ENCODE measurements at regions not wholly inside any gene's neighbourhood (a gene's known extent, or its start where the extent isn't known, plus 50 kb on each side); places are given as distances from the start of the nearest gene placed in this dataset.
A peak's percentile ranks its signal among the peaks of the same experiment; 100 is the strongest.

DNA sequence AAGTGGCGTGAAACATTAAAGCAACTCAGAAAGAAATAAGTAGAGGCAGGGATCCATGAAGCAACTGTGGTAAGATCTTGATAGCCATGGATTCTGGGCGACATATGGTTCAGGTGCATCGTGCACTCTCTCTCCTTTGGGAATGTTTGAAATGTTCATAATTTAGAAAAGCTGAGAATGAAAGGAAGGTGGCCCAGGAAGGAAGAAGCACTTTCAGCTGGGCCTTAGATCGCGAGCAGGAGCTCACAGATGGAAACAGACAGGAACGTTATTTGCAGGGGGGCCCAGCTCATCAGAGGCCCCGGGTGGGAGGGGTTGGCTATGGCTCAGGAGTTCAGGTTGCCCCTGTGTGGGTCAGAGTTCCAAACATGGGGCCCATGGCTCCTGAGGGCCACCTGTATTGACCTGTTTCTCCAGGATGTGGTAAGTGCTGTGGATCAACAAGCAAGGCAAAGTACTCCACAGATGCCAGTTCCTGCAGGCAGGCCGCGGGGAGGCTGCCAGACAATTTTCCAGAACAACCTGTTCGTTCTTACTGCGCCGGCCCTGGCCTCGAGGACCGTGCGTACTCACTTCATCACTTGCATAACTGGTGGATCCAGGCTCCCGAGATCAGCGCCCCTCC is 253.2 kb downstream of the TOMM20 start:
- peak; percentile 16 for DNase-seq

DNA sequence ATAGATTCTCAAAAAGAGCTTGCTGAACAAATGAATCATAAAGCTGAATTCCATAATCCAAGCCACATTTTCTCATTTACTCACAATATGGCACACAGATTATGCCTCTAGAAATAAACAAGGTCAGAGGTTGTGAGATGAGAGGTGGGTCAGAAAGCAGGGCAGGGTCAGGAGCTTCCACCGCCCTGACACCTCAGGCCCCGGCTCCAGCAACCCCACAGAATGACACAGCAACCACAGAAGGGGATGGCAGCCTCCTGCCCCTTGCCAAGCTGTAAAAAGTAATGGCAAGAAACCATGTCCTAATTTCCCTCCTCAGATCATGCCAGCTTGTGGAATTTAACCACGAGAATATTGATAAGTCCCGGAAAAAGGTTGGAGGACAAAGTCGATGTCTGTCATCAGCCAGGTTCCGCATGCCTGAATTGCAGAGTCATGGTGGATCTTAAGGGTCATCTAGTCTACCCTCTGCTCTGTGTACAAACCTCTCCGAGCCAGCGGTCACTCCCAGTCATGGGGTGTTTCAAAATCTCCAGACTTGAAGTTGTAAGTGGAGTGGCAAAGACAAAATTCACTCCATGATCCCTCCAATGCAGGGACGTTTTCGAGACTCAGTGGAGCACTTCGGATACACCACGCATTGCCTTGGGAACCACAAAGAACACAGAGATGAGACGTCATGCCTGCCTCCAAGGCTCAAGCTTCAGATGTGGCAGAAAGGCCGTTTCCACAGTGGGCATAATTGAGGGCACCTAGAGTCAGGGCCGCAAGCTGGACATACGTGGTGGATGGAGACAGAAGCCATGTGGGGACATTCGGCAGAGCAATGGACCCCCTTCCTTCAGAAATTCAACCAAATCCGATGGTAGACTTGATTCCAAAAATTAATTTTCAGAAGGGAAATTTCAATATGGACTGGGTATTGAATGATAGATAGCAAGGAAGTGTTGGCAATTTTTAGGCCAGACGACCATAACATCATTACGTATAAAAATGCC is 254.0 kb downstream of the TOMM20 start:
- DNase-seq = peak; percentile 18

DNA sequence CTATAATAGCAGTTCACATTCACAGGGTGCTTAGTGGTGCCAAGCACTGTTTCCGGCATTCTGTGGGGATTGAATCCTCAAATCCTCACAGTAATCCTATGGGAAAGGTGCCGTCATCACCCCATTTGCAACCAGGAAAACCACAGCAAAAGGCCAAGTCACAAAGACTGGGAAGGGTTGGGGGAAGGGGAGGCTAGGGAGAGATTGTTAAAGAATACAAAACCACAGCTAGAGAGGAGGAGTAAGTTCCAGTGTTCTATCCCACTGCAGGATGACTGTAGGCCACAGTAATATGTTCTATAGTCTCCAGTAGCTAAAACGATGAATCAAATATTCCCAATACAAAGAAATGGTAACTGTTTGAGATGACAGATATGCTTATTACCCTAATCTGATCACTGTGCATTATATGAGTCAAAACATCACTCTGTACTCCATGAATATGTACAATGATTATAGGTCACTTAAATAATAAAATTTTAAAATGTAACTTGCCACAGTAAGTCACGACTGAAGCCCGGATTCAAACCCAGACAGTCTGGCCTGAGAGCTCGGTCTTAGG is 256.8 kb downstream of the TOMM20 start:
- no peak for DNase-seq

DNA sequence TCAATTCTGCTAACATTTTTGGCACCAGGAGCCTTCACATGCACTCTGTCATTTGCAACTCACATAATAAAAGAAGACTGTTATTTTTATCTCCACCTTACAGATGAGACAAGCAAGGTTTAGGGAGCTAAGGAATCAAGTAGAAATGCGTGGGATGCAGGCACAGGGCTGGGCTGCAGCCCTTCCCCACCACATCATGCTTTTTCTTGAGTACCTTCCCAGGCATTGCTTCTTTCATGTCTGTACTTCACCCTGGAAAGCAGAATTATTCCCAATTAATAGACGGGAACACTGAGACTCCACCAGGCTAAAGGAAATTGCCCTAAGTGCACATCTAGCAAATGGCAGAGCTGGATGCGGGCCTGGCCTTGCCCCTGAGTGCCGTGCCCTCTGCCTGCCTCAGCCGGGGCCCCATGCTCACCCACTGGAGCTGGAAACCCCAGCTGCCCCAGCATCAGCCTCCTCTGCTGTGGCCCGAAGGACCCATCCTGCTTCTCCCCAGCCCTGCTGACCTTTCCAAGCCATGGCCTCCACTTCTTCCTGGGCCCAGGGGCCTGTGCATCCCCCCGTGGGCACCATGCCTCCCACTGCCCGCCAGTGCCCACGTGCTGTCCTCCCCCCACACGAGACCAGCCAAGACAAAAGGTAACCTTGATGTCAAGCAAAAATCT is 257.5 kb downstream of the TOMM20 start:
- DNase-seq = no peak

DNA sequence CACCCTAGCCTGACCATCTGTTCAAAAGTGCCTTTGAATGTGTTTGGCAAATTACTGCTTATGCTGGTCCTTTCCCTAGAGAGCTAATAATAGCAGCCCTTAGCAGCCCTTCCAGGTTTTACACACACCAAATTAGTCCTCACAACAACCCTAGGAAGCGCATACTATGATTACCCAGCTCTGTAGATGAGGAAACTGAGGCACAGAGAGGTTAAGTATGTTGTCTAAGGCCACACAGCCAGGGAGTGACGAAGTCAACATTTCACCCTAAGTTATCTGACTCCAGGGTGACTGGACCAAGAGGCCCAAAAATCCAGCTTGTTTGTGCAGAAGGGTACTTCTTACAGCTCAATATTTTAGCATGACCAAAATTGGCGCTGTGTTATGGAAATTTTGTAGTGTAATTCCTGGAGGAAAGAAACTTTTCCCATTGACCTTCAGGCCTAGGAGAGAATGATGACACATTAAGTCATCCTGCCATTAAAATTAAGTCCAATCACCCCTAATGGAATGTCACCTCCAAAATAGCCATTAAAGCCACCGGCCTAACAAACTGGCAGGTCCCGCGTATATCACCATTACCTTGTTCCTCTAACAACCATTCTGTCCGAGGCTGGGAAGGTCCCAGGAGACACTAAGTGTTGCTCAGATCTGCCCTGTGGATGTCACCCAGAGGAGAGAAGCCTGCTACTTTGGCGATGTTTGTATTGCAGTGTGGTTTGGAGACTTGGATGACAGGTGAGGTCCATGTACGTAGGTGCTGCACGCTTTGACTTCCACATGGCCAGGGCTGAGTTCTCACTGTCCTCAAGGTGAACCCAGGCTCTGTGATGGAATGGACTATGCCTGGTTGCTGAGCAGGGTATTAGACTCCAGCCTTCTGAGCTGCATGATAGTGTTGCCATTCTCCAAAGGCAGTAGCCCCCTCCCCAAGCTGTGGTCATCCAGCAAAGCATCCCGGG is 258.3 kb downstream of the TOMM20 start:
- DNase-seq = no peak

DNA sequence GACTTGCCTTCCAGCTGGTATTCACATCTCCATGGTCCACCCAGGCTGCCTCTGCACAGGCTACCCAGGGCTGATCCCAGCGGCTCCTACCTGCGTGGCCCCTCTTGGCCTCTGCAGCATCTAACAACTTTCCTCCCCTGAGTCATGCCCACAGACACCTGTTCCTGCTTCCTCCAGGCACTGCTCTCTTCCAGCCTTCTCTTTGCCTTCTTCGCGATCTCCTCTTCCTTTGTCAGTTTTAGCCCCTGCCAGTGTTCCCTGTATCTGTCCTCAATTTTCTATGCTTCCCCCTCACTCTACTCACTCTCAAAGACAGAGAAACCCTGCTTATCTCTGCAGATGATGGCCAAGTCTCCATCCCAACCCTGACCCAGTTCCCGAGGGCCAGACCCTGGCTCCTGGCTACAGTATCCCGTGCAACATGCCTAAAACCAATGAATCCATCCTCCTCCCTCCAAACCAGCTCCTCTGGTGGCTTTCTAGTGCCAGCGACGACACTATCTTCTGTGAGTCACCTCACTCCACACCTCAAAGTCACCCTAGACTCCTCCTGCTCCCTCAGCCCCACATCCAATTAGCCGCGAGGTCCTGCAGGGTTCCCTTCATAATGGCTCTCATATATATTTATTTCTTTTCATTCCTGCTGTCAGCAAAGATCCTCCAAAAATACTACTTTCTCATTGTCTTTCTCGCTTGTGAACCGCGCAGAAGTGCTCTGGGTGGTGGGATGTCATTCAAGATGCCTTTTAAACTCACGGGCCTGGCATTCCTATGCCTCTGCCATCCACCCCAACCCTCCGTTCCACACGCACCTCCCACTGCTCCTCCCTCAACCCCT is 259.2 kb downstream of the TOMM20 start:
- no peak for DNase-seq

DNA sequence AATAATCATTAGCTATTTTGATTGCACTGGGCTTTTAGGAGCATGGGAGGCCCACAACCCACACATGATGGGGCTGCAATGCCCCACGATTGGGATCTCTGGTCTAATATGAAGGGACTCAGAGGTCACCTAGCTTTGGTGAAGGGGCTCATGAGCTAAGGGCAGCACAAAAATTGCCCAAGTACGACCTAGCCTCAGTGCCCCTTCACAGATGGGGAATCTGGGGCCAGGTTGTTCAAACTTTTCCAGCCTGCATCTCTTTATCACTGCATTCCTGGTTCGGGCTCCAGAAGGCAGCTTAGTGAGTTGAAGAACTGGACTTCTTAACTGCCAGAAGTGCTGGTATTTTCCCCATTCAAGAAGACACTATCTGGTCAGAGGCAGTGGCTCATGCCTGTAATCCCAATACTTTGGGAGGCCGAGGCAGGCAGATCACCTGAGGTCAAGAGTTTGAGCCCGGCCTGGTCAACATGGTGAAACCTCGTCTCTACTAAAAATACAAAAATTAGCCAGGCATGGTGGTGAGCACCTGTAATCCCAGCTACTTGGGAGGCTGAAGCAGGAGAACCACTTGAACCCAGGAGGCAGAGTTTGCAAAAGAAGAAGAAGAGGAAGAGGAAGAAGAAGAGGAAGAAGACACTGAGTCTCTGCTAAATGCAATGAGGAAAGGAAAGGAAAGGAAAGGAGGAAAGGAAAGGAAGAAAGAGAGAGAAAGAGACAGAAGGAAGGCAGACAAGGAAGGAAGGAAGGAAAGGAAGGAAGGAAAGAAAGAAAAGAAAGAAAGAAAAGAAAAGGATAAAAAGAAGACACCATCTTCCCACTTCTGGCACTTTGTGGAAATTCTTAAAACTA is 258.5 kb upstream of the IRF2BP2 start:
- DNase-seq = no peak

DNA sequence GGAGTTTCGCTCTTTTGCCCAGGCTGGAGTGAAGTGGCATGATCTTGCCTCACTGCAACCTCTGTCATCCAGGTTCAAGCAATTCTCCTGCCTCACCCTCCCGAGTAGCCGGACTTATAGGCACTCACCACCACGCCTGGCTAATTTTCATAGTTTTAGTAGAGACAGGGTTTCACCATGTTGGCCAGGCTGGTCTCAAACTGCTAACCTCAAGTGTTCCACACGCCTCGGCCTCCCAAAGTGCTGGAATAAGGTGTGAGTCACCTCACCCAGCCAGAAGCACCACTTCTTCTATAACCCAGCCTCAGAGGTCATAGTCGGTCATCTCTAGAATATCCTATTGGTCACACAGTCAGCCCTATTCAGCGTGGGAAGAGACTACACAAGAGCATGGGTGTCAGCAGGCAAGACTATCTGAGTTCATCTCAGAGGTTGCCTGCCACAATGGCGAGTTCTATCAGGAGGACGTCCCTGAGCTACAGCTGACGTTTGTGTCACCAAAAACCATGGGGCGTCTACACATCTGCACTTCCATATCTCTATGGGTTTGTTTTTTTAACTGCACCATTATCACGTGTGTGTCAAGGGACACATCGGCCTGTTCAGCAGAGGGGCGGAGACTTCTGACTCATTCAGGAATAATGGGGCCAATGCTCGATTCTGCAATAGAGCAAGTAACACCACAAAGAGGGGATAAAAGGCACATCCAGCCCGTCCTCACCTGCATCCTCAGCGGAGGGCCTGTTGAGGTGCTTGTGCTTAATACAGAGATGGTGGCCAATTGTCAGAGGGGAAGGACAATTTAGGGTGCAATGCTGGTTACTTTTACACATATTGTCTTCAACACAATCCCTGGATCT is 256.3 kb upstream of the IRF2BP2 start:
- no peak for DNase-seq

DNA sequence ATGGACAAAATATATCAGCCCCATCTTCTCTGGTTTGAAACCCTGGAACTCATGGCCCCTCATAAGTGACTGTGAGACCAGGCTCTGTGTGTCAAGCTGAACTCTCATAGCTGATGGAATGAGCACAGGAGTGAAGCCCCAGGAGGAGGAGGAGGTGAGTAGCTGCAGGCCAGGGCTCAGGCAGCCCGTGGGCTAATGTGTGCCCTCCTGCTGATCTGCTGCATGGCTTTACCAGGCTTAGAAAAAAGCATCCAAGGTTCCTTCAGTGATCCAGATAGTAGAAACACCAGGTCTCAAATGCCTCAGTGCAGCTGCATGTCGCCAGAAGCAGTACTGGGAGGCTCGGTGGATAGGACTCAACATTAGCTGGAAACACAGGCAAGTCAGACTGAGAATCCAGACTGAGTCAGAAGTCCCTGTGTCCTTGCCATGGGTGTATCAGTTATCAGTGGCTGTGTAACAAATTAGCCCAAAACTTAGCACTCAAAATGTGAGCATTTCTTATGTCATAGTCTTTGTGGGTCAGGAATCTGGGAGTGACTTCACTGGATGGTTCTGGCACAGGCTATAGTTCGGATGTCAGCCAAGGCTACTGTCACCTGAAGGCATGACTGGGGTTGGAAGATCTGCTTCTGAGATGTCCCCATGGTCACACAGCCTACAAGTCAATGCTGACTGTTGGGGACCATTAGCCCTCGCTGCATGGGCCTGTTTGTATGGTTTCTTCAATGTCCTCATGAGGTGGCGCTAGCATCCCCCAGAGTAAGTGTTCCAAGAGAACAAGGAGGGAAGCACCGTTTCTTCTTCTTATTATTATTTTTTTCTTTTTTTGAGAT is 255.4 kb upstream of the IRF2BP2 start:
- DNase-seq = no peak

DNA sequence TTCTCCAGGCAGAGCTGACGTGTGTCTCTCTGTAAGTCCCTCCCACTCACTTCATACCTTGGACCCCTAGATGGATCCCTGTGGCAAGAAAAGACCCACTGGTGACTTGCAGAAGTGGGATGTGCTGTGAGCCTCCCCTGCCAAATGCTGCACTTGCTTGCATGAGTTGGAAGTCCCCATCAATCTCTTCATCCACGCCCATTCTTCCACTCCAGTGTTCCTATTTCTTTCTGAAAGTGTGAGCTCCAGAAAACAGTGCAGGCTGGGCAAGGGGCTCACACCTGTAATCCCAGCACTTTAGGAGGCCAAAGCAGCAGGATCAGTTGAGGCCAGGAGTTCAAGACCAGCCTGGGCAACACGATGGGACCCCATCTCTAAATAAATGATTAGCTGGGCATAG is 254.1 kb upstream of the IRF2BP2 start:
- no peak for DNase-seq

DNA sequence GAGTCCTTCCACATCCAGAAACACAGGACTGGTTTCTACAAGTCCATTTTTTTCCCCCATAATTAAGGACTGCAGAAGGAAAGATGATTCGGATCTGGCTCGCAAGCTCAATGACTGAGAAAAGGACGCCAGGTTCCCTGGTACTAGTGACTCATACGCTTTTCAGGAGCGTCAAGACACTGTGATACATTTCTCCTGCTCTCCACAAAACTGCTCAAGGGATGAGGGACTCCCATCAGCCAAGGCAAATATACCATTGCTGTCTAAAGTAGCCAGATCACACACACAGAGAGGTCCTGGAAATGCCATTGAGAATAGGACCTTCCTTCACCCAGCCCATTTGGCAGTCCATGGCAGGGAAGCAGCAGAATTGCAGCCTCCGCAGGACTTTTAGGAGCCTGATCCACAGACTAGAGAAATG is 253.6 kb upstream of the IRF2BP2 start:
- no peak for DNase-seq

DNA sequence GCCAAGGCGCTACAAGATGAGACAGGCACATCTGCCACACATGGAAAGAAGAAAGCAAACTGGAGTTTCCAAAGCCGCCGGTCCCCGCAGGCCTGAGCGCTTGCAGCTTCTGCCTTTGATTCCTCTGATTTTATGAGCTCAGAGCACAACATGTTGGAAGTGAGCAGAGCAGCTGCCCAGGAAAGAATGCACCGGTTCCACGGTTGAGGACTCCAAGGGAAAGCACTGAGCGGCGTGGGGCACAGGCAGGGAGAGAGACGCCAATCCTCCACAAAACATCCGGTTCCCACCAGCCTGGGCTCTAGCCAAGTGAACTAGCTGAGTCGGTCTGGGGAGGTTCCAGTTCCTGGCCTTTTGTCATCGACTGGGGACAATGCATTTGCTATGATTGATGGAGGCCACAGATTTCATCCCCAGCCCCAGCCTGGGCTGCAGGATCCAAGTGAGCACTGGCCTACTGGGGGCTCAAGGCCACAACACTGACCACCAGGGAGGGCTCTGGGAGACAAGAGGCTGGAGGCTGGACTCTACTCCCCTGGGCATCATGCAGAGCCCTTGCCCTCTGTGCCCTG is 253.1 kb upstream of the IRF2BP2 start:
- DNase-seq = peak; percentile 85

DNA sequence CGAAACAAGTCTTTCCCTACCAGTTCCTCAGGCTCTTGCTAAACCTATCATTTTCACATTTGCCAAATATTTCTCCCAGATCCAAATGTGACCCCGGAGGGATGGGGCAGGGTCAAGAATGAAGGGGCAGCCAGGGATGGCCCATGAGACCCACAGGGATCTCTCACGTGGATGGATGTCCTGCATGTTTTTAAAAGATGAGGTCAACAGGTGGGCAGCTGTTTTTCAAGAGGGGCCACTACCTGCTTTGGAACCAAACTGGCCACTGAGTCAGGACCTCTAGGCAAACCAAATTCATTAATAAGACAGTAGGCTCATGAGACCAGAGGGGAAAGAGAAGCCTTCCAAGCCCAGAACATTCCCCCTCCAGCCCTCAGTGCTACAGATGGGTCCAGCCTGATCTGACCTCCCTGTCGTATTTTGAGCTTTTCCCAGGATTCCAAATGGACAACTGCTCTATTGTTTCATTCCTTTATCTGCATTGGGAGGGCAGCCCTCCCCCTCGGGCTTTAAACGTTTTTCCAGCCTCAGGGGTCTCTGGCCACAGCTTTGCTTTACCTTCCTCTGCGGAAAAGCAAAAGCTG is 252.5 kb upstream of the IRF2BP2 start:
- no peak for DNase-seq

DNA sequence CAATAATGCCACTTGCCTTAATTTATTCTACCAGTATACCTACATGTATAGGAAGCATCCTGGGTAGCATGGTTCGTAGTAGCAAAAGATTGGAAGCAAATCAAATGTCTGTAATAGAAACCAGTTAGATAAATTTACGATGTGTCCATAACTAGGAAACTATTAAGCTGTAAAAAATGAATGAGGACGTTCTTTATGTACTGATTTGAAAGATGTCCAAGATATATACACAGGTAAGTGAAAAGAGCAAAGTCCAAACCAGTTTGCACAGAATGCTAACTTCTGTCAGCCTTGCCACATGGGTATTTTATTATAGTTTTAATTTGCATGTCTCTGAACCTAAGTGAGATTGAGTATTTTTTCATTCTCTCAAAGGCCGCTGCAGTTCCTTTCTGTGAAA is 251.8 kb upstream of the IRF2BP2 start:
- DNase-seq = no peak

DNA sequence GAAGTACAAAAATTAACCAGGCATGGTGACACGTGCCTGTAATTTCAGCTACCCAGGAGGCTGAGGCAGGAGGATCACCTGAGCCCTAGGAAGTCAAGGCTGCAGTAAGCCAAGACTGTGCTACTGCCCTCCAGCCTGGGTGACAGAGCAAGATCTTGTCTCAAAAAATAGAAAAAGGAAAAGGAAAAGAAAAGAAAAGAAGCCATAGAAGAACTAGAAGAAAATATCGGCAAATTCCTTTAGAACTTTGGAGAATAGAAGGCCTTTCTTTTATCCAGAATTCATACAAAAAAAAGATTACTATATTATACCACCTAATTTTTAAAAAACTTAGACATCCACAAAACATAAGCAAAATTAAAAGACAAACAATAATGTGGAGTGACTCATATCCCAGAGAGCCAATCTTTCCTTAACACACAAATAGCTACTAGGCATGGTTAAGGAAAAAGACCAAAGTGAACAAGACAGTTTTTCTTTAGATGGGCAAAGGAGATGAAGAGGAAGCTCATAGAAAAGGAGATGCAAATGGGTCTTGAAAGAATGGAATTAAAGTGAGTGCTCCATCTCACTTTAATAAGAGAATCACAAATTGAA is 251.1 kb upstream of the IRF2BP2 start:
- DNase-seq = no peak

DNA sequence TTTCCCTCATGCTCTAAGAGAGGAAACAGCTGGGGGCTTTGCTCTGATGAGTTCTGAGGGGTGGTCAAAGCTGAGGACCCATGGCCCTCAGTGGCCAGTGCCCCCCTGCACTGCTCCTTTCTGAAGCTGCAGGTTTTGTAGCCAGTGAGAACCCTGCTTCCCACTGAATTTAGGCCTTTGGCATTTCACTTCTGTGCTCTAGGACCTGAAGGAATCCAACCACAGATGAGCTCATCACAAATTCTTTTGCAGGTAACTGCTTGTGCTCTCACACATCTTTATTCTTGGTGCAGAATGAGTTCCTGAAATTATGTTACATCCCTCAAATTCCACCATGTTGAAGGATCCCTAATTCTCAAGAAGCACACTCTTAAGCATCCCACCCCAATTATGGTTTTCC is 248.7 kb upstream of the IRF2BP2 start:
- DNase-seq = no peak

DNA sequence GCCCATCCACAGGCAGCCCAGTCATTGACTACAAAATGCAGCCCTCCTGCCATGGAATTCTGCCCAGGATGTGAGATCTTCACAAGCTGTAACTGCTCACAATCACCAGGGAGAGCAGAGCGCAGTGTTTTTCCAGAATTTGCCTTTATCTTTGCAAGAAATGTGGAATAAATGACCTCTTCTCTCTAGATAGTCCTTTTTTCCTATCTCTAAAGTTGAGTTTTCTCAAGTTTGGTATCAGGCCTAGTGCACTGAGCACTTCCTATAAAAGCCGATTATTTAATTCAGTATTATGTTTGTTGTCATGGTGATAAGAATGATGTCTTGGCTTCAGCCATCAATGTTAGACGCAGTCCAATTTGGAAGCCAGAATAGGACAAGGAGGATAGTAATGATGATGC is 246.9 kb upstream of the IRF2BP2 start:
- no peak for DNase-seq
